Liver (tissue), 3 donors: ENCODE measurements at regions not wholly inside any gene's neighbourhood (a gene's known extent, or its start where the extent isn't known, plus 50 kb on each side); places are given as distances from the start of the nearest gene placed in this dataset.

Experiments used
- EGR1 ChIP-seq, 2 donors: IDR thresholded peaks; 2 replicates each; pipeline ENCODE4 v1.6.1; 2016 to 2018; ENCODE audit warnings: antibody characterized with exemption in 2 of 2, low read depth in 2 of 2
- FOXA1 ChIP-seq: IDR thresholded peaks from 2 replicates; pipeline ENCODE4 v1.6.1; 2016; ENCODE audit warnings: antibody characterized with exemption
- GABPA ChIP-seq, 2 donors: IDR thresholded peaks in 1 of 2; conservative IDR thresholded peaks in 1 of 2; 2 replicates each; pipeline ENCODE4 v1.6.1; 2016; ENCODE audit warnings: antibody characterized with exemption in 2 of 2, mild to moderate bottlenecking in 1 of 2, moderate library complexity in 1 of 2
- HNF4A ChIP-seq, 2 donors: conservative IDR thresholded peaks; 2 replicates each; pipeline ENCODE4 v1.6.1; 2016; ENCODE audit warnings: antibody characterized with exemption in 2 of 2, mild to moderate bottlenecking in 2 of 2
- JUND ChIP-seq, 2 donors: IDR thresholded peaks; 2 replicates each; pipeline ENCODE4 v1.6.1; 2016; ENCODE audit warnings: antibody characterized with exemption in 2 of 2
- MAX ChIP-seq: IDR thresholded peaks from 2 replicates; pipeline ENCODE4 v1.6.1; 2016; ENCODE audit warnings: antibody characterized with exemption
- NR2F2 ChIP-seq: IDR thresholded peaks from 2 replicates; pipeline ENCODE4 v1.6.1; 2016; ENCODE audit warnings: antibody characterized with exemption
- RAD21 ChIP-seq, 2 donors: IDR thresholded peaks; 2 replicates each; pipeline ENCODE4 v1.6.1; 2016; ENCODE audit warnings: antibody characterized with exemption in 2 of 2, mild to moderate bottlenecking in 2 of 2
- RXRA ChIP-seq, 2 donors: IDR thresholded peaks; 2 replicates each; pipeline ENCODE4 v1.6.1; 2017 to 2018; ENCODE audit warnings: antibody characterized with exemption in 2 of 2, mild to moderate bottlenecking in 1 of 2
- SP1 ChIP-seq: IDR thresholded peaks from 2 replicates; pipeline ENCODE4 v1.6.1; 2018; ENCODE audit warnings: antibody characterized with exemption, mild to moderate bottlenecking
- TAF1 ChIP-seq: conservative IDR thresholded peaks from 2 replicates; pipeline ENCODE4 v1.6.1; 2016; ENCODE audit warnings: antibody characterized with exemption, mild to moderate bottlenecking
- YY1 ChIP-seq: IDR thresholded peaks from 2 replicates; pipeline ENCODE4 v1.6.1; 2016; ENCODE audit warnings: antibody characterized with exemption, mild to moderate bottlenecking
- TF ChIP-seq, protein P1 (sequence below): fragments of 150-350 bp; IDR thresholded peaks from 2 replicates; pipeline ENCODE4 v1.5.1; 2017; ENCODE audit warnings: improper control_type of control experiment, low read depth, low read length; ENCODE audit not compliant: missing input control
- donor health status: healthy.
- donor health status: healthy.

DNA sequence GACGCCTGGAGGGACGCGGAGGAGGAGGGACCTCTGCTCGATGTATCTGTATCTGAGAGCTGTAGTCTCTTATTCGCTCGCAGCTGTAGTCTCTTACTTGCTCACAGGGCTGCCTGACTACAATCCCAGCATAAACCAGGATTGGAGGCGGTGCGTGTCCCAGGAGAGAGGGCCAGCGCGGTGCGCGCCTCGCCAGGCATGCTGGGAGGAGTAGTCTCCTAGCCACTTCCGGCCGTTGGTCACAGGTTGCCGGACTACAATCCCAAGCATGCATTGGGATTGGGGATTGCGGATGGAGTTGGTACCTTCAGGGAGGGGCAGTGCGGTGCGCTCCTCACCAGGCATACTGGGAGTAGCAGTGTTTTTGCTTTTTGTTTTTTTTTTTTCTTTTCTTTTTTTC lies 421.7 kb upstream of the NUPR2 start:
- TF ChIP-seq, protein P1, sequence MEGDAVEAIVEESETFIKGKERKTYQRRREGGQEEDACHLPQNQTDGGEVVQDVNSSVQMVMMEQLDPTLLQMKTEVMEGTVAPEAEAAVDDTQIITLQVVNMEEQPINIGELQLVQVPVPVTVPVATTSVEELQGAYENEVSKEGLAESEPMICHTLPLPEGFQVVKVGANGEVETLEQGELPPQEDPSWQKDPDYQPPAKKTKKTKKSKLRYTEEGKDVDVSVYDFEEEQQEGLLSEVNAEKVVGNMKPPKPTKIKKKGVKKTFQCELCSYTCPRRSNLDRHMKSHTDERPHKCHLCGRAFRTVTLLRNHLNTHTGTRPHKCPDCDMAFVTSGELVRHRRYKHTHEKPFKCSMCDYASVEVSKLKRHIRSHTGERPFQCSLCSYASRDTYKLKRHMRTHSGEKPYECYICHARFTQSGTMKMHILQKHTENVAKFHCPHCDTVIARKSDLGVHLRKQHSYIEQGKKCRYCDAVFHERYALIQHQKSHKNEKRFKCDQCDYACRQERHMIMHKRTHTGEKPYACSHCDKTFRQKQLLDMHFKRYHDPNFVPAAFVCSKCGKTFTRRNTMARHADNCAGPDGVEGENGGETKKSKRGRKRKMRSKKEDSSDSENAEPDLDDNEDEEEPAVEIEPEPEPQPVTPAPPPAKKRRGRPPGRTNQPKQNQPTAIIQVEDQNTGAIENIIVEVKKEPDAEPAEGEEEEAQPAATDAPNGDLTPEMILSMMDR: no peak
- no peak for TF ChIP-seq NR2F2
- no peak for TF ChIP-seq FOXA1
- no peak for TF ChIP-seq YY1
- TF ChIP-seq GABPA (IDR thresholded peaks at IDR 0.05 in 1 of 2, conservative IDR thresholded peaks at IDR 0.05 in 1 of 2): peak in 1 of 2 donors; percentile 70
- TF ChIP-seq JUND (IDR thresholded peaks at IDR 0.05): no peak
- TF ChIP-seq HNF4A (conservative IDR thresholded peaks at IDR 0.05): no peak
- no peak for TF ChIP-seq SP1
- no peak for TF ChIP-seq RAD21 (IDR thresholded peaks at IDR 0.05)
- TF ChIP-seq EGR1 (IDR thresholded peaks at IDR 0.05; ENCODE audit: low read depth in 2 of 2): no peak
- TF ChIP-seq MAX: no peak
- no peak for TF ChIP-seq RXRA (IDR thresholded peaks at IDR 0.05)
- no peak for TF ChIP-seq TAF1
